ENCODE measurements at regions not wholly inside any gene's neighbourhood (a gene's known extent, or its start where the extent isn't known, plus 50 kb on each side); places are given as distances from the start of the nearest gene placed in this dataset.
"Not testable (repeated sequence)": the region's sequence is repeated elsewhere in the genome, so short reads cannot be mapped to it uniquely, and the experiment has no call there.

- no peak for TF ChIP-seq ZNF571 (tag by site-specific recombination; IDR thresholded peaks at IDR 0.05)
- TF ChIP-seq ZNF223 (tag by site-specific recombination; IDR thresholded peaks at IDR 0.05) = no peak
- TF ChIP-seq ZNF354C (tag by site-specific recombination; IDR thresholded peaks at IDR 0.05; ENCODE audit: borderline replicate concordance, low read depth) = no peak
- TF ChIP-seq, protein P1, sequence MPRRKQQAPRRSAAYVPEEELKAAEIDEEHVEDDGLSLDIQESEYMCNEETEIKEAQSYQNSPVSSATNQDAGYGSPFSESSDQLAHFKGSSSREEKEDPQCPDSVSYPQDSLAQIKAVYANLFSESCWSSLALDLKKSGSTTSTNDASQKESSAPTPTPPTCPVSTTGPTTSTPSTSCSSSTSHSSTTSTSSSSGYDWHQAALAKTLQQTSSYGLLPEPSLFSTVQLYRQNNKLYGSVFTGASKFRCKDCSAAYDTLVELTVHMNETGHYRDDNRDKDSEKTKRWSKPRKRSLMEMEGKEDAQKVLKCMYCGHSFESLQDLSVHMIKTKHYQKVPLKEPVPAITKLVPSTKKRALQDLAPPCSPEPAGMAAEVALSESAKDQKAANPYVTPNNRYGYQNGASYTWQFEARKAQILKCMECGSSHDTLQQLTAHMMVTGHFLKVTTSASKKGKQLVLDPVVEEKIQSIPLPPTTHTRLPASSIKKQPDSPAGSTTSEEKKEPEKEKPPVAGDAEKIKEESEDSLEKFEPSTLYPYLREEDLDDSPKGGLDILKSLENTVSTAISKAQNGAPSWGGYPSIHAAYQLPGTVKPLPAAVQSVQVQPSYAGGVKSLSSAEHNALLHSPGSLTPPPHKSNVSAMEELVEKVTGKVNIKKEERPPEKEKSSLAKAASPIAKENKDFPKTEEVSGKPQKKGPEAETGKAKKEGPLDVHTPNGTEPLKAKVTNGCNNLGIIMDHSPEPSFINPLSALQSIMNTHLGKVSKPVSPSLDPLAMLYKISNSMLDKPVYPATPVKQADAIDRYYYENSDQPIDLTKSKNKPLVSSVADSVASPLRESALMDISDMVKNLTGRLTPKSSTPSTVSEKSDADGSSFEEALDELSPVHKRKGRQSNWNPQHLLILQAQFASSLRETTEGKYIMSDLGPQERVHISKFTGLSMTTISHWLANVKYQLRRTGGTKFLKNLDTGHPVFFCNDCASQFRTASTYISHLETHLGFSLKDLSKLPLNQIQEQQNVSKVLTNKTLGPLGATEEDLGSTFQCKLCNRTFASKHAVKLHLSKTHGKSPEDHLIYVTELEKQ (tag by site-specific recombination; IDR thresholded peaks at IDR 0.05; ENCODE audit: borderline replicate concordance) = no peak
- TF ChIP-seq ZNF544 (tag by site-specific recombination; IDR thresholded peaks at IDR 0.05) = no peak
- no peak for TF ChIP-seq ZBTB7A (tag by site-specific recombination; IDR thresholded peaks at IDR 0.05; ENCODE audit: low read depth)
- TF ChIP-seq, protein P2, sequence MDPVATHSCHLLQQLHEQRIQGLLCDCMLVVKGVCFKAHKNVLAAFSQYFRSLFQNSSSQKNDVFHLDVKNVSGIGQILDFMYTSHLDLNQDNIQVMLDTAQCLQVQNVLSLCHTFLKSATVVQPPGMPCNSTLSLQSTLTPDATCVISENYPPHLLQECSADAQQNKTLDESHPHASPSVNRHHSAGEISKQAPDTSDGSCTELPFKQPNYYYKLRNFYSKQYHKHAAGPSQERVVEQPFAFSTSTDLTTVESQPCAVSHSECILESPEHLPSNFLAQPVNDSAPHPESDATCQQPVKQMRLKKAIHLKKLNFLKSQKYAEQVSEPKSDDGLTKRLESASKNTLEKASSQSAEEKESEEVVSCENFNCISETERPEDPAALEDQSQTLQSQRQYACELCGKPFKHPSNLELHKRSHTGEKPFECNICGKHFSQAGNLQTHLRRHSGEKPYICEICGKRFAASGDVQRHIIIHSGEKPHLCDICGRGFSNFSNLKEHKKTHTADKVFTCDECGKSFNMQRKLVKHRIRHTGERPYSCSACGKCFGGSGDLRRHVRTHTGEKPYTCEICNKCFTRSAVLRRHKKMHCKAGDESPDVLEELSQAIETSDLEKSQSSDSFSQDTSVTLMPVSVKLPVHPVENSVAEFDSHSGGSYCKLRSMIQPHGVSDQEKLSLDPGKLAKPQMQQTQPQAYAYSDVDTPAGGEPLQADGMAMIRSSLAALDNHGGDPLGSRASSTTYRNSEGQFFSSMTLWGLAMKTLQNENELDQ (tag by site-specific recombination; IDR thresholded peaks at IDR 0.05; ENCODE audit: low read depth) = no peak
- TF ChIP-seq ZNF426 (tag by site-specific recombination; IDR thresholded peaks at IDR 0.05) = no peak
- no peak for TF ChIP-seq ZEB2 (tag by site-specific recombination; IDR thresholded peaks at IDR 0.05)
- no peak for TF ChIP-seq ZNF114 (tag by site-specific recombination; IDR thresholded peaks at IDR 0.05)
- no peak for TF ChIP-seq IKZF3 (tag by site-specific recombination; IDR thresholded peaks at IDR 0.05)
- no peak for TF ChIP-seq PBX3 (CRISPR knock-in tag; IDR thresholded peaks at IDR 0.05)
- TF ChIP-seq ZNF404 (tag by site-specific recombination; IDR thresholded peaks at IDR 0.05) = no peak
Measured at GRCh38 chr1:111052246-111052645, 87.6 kb downstream of the DRAM2 start (continued).

GRCh38 chr1:111048253-111048652, 84.5 kb upstream of the LRIF1 start:
- H3K27ac ChIP-seq (ENCODE audit: extremely low read depth, low read depth, low read length); POLR2A ChIA-PET; H3K4me3 ChIP-seq (ENCODE audit: low read depth, low read length); H3K4me1 ChIP-seq (ENCODE audit: control insufficient read depth, insufficient read depth, low read length); H3K36me3 ChIP-seq (ENCODE audit: control insufficient read depth in 2 of 2, insufficient read depth in 1 of 2, low read length in 2 of 2); H3K9me3 ChIP-seq (ENCODE audit: control insufficient read depth, insufficient read depth, low read depth, low read length): not testable (repeated sequence)
- CTCF ChIA-PET = interaction anchor here (0.6 kb wide), 2 partner anchors 523 to 1207 kb away, joined by 3 read pairs; no protein-coding TSS in a partner anchor

GRCh38 chr1:111045033-111045722, 81.5 kb upstream of the LRIF1 start:
- H3K36me3 ChIP-seq (ENCODE audit: control insufficient read depth in 2 of 2, insufficient read depth in 1 of 2, low read length in 2 of 2) = no peaks in the 10 kb centered on the region
- no peak overlapping the region for H3K4me3 ChIP-seq (ENCODE audit: low read depth, low read length)
- CTCF ChIA-PET = interaction anchor here (0.9 to 3.0 kb wide), 2 partner anchors 14 to 100 kb away, joined by 3 to 14 read pairs; no protein-coding TSS in a partner anchor
- POLR2A ChIA-PET = no interaction called here
- H3K4me1 ChIP-seq (ENCODE audit: control insufficient read depth, insufficient read depth, low read length) = no peaks in the 10 kb centered on the region
- TF ChIP-seq, protein P3, sequence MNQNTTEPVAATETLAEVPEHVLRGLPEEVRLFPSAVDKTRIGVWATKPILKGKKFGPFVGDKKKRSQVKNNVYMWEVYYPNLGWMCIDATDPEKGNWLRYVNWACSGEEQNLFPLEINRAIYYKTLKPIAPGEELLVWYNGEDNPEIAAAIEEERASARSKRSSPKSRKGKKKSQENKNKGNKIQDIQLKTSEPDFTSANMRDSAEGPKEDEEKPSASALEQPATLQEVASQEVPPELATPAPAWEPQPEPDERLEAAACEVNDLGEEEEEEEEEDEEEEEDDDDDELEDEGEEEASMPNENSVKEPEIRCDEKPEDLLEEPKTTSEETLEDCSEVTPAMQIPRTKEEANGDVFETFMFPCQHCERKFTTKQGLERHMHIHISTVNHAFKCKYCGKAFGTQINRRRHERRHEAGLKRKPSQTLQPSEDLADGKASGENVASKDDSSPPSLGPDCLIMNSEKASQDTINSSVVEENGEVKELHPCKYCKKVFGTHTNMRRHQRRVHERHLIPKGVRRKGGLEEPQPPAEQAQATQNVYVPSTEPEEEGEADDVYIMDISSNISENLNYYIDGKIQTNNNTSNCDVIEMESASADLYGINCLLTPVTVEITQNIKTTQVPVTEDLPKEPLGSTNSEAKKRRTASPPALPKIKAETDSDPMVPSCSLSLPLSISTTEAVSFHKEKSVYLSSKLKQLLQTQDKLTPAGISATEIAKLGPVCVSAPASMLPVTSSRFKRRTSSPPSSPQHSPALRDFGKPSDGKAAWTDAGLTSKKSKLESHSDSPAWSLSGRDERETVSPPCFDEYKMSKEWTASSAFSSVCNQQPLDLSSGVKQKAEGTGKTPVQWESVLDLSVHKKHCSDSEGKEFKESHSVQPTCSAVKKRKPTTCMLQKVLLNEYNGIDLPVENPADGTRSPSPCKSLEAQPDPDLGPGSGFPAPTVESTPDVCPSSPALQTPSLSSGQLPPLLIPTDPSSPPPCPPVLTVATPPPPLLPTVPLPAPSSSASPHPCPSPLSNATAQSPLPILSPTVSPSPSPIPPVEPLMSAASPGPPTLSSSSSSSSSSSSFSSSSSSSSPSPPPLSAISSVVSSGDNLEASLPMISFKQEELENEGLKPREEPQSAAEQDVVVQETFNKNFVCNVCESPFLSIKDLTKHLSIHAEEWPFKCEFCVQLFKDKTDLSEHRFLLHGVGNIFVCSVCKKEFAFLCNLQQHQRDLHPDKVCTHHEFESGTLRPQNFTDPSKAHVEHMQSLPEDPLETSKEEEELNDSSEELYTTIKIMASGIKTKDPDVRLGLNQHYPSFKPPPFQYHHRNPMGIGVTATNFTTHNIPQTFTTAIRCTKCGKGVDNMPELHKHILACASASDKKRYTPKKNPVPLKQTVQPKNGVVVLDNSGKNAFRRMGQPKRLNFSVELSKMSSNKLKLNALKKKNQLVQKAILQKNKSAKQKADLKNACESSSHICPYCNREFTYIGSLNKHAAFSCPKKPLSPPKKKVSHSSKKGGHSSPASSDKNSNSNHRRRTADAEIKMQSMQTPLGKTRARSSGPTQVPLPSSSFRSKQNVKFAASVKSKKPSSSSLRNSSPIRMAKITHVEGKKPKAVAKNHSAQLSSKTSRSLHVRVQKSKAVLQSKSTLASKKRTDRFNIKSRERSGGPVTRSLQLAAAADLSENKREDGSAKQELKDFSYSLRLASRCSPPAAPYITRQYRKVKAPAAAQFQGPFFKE (tag by site-specific recombination; IDR thresholded peaks at IDR 0.05; ENCODE audit: borderline replicate concordance) = no peak
- TF ChIP-seq ZNF175 (tag by site-specific recombination; IDR thresholded peaks at IDR 0.05) = no peak
- no peak for TF ChIP-seq ZNF202 (tag by site-specific recombination; IDR thresholded peaks at IDR 0.05; ENCODE audit: borderline replicate concordance)
- TF ChIP-seq KLF16 (tag by site-specific recombination; IDR thresholded peaks at IDR 0.05) = no peak
- no peak overlapping the region for H3K27ac ChIP-seq (ENCODE audit: extremely low read depth, low read depth, low read length)
- no peaks in the 10 kb centered on the region for H3K9me3 ChIP-seq (ENCODE audit: control insufficient read depth, insufficient read depth, low read depth, low read length)
